WTC11 (cell line): ENCODE measurements at regions not wholly inside any gene's neighbourhood (a gene's known extent, or its start where the extent isn't known, plus 50 kb on each side); places are given as distances from the start of the nearest gene placed in this dataset.

Source experiments
- ATF2 ChIP-seq: sonication (generic); formaldehyde crosslinking; IDR thresholded peaks from 2 replicates; pipeline ENCODE4 v1.8.1; 2022; ENCODE audit warnings: low read depth, missing genetic modification reagents, borderline replicate concordance
- CTCF ChIP-seq: fragments of 200-600 bp; IDR thresholded peaks from 2 replicates; pipeline ENCODE4 v1.8.0; 2022; ENCODE audit warnings: antibody characterized with exemption
- MAX ChIP-seq: sonication (generic); formaldehyde crosslinking; IDR thresholded peaks from 2 replicates; pipeline ENCODE4 v1.8.0; 2022; ENCODE audit warnings: mild to moderate bottlenecking, missing genetic modification reagents

DNA sequence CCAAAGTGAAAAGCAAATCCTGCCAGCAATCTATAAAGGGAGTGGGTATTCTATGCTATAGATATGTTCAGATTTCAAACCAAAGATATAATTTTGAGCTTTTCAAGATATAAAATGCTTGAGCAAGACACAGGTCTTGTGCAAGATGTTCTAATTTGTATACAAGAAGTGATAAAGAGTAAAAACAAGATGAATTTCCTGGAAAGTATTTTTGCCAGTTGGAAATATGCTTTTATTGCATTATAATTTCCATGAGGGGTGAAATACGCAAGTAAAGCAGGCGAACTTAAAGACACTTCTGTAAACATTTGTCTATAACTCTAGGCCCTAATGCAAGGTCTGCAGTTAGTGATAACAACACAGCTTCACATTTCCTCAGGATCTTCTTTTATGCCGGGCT, 640.5 kb downstream of the TMEM182 start:
- TF ChIP-seq CTCF (no peak), ATF2 (CRISPR knock-in tag) (no peak), MAX (CRISPR knock-in tag) (no peak)
